ENCODE measurements at regions not wholly inside any gene's neighbourhood (a gene's known extent, or its start where the extent isn't known, plus 50 kb on each side); places are given as distances from the start of the nearest gene placed in this dataset.

DNA sequence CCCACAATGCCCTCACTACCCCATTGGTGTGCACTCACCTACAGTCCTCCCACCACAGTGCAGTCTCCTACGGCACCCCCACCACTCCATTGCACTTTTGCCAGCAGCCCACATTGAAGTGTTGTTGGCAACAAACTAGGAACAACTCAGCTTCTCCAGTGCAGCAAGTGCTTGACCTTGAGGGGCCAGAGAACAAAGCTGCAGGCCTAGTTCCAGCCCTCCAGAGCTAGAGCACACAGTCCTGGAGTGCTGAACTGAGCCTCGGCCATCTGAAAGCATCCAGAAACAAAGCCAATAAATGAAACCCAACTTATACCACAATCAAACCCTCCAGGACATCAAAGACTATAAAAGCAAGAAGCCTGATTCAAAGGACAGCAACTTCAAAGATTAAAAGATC lies 129.9 kb downstream of the C1orf94 start:
- Mint-ChIP-seq H3K36me3 (ENCODE audit: insufficient read depth) (no peaks in the 10 kb centered on the region), H3K4me1 (ENCODE audit: low read depth in 2 of 2) (no peaks in the 10 kb centered on the region), H3K27me3 (peaks cover 44 to 47% of the 10 kb centered on the region in 2 donors), H3K9me3 (peaks cover 0 to 6% of the 10 kb centered on the region in 2 donors), H3K27ac (no peak overlapping the region), H3K4me3 (no peak overlapping the region)
- DNase-seq (no peak), ATAC-seq (replicated peaks) (no peak)

DNA sequence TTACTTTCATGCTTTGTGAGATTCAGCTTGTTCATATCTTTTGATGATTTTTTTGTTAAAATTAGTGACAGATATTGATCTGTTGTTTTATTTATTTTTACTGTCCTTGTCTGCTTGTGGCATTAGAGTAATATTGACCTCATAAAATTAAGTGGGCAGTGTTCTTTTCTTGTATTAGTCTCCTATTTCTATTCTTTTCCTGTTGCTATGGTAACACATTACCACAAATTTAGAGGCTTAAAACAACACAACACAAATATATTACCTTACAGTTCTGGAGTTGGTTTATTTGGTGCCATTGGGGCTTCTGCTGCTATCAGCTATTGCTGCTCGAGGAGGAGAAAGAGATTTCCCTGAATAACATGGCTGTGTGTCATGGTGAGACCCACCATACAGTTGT lies 135.7 kb downstream of the C1orf94 start:
- no peak for ATAC-seq (replicated peaks)
- Mint-ChIP-seq H3K36me3 (ENCODE audit: insufficient read depth) (no peaks in the 10 kb centered on the region), H3K4me1 (ENCODE audit: low read depth in 2 of 2) (no peaks in the 10 kb centered on the region), H3K4me3 (no peak overlapping the region), H3K9me3 (peaks cover 9 to 11% of the 10 kb centered on the region in 2 donors), H3K27me3 (peaks cover 26 to 28% of the 10 kb centered on the region in 2 donors), H3K27ac (no peak overlapping the region)
- no peak for DNase-seq

DNA sequence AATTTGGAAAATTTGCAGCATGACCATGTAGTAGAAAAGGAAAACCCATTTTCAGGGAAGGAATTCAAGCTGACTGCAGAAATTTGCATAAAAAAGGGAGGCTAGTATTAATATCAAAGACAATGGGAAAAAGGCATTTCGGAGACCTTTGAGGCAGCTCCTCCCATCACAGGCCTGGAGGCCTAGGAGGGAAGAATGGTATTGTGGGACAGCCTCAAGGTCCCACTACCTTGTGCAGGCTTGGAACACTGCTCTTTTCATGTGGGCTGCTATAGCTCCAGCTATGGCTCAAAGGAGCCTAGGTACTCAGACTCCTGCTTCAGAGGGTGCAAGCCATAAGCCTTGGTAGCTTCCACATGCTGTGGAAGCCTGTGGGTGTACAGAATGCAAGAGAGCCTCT lies 139.3 kb downstream of the C1orf94 start:
- ATAC-seq (replicated peaks) (no peak), DNase-seq (no peak)
- Mint-ChIP-seq H3K27ac (no peak overlapping the region), H3K9me3 (peaks cover 9 to 12% of the 10 kb centered on the region in 2 donors), H3K27me3 (peaks cover 6 to 14% of the 10 kb centered on the region in 2 donors), H3K4me1 (ENCODE audit: low read depth in 2 of 2) (no peaks in the 10 kb centered on the region), H3K4me3 (no peak overlapping the region), H3K36me3 (ENCODE audit: insufficient read depth) (no peaks in the 10 kb centered on the region)

DNA sequence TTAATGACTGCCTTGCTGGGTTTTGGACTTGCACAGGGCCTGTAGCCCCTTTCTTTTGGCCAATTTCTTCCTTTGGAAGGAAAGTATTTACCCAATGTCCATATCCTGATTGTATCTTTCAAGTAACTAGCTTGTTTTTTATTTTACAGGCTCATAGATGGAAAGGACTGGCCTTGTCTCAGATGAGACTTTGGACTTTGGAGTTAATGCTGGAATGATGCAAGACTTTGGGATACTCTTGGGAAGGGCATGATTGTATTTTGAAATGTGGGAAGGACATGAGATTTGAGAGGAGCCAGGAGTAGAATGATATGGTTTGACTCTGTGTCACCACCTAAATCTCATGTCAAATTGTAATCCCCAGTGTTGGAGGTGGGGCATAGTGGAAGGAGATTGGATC lies 140.1 kb downstream of the C1orf94 start:
- Mint-ChIP-seq H3K4me3 (no peak overlapping the region), H3K4me1 (ENCODE audit: low read depth in 2 of 2) (no peaks in the 10 kb centered on the region), H3K9me3 (peaks cover 9 to 12% of the 10 kb centered on the region in 2 donors), H3K36me3 (ENCODE audit: insufficient read depth) (no peaks in the 10 kb centered on the region), H3K27ac (no peak overlapping the region), H3K27me3 (peaks cover 6 to 14% of the 10 kb centered on the region in 2 donors)
- DNase-seq (no peak), ATAC-seq (replicated peaks) (no peak)

DNA sequence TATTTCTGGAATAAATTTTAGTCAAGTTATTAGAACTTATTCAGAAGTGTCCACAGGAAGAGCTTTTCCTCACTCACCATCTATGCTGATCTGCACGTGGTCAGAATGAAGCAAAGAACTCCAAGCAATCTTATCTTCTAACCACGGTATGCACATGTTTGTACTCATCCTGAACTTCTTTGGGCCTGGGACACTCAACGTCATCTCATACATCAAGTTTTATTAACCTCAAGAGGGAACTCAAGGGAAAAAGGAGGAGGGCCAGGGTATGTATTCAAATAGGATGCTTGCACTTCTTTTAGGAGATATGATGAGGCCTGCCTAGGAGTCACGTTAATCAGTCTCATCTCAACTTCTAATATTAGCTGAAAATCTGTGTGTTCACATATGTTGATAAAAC lies 142.5 kb downstream of the C1orf94 start:
- no peaks in the 10 kb centered on the region for H3K4me1 Mint-ChIP-seq (ENCODE audit: low read depth in 2 of 2)
- no peaks in the 10 kb centered on the region for H3K36me3 Mint-ChIP-seq (ENCODE audit: insufficient read depth)
- peaks cover 6 to 7% of the 10 kb centered on the region in 2 donors for H3K27me3 Mint-ChIP-seq
- DNase-seq (no peak), ATAC-seq (replicated peaks) (no peak)
- peaks cover 9 to 12% of the 10 kb centered on the region in 2 donors for H3K9me3 Mint-ChIP-seq
- no peak overlapping the region for H3K27ac Mint-ChIP-seq
- H3K4me3 Mint-ChIP-seq, result no peak overlapping the region

DNA sequence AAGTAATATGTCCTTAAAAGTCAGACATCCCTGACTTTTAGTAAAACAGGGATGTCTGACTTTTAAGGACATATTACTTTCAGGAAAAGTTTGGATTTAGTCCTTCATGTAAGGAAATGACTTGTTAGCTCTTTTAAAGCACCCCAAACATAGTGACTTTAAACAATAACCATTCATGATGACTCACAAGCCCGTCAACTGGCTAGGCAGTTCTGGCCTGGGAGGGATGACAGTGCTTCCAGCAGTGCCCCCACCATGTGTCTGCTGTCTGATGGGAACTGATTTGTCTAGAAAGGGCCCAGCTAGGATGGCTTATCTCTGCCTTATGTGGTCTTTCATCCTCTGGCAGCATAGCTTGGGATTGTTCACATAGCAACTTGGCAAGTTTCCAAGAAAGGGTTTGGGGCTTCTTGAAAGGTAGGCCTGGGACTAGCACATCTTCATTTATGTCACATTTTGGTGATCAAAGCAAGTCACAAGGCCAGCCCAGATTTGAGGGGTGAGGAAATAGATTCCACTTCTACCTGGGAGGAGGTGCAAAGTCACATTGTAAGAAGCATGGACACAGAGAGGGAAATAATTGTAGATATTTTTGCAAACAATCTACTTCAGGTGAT lies 143.5 kb downstream of the C1orf94 start:
- Mint-ChIP-seq H3K4me3 (no peak overlapping the region), H3K27me3 (peaks cover 6 to 7% of the 10 kb centered on the region in 2 donors), H3K9me3 (peaks cover 7 to 12% of the 10 kb centered on the region in 2 donors), H3K4me1 (ENCODE audit: low read depth in 2 of 2) (no peaks in the 10 kb centered on the region), H3K27ac (no peak overlapping the region), H3K36me3 (ENCODE audit: insufficient read depth) (no peaks in the 10 kb centered on the region)
- ATAC-seq (replicated peaks) (no peak), DNase-seq (no peak)

DNA sequence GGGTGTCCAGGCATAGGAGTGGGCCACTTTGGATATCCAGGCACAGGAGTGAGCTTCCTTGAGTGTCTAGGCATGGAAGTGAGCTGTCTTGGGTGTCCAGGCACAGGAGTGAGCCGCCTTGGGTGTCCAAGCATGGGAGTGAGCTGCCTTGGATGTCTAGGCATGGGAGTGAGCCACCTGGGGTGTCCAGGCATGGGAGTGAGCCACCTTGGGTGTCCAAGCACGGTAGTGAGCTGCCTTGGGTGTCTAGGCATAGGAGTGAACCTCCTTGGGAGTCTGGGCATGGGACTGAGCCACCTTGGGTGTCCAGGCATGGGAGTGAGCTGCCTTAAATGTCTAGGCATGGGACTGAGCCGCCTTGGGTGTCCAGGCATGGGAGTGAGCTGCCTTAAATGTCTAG lies 146.3 kb downstream of the C1orf94 start:
- Mint-ChIP-seq H3K9me3 (no peaks in the 10 kb centered on the region), H3K27me3 (peaks cover 14 to 18% of the 10 kb centered on the region in 2 donors), H3K4me3 (no peak overlapping the region), H3K36me3 (ENCODE audit: insufficient read depth) (no peaks in the 10 kb centered on the region), H3K27ac (no peak overlapping the region), H3K4me1 (ENCODE audit: low read depth in 2 of 2) (no peaks in the 10 kb centered on the region)
- ATAC-seq (replicated peaks), result no peak
- DNase-seq, result no peak

DNA sequence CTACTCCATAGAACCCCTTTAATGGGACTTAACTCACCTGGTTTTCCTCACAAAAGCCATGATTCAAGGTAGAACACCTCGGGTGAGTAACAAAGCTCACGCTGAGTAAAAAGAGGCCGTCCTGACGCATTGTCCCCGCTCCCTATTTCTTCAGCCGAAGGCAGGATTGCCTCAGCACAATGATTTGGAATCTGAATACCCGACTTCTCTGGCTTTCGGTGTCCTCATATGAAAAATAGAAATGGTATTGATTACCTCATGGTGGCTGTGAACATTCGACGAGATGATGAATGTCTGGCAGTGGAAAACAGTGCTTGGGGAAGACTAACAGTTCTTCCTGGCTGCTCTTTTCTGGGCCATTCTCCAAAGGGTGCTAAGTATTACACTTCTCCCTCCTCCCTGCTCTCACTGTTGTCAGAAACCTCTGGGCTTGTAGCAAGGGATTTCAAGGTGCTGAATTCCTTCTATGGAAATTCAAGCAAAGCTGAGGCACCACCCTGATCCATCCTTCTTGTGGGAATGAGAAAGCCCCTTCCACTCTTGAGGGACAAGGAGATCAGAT lies 148.3 kb downstream of the C1orf94 start:
- H3K27me3 Mint-ChIP-seq, result peaks cover 11 to 21% of the 10 kb centered on the region in 2 donors
- no peak overlapping the region for H3K27ac Mint-ChIP-seq
- DNase-seq (no peak), ATAC-seq (replicated peaks) (no peak)
- H3K4me3 Mint-ChIP-seq, result no peak overlapping the region
- H3K9me3 Mint-ChIP-seq, result no peaks in the 10 kb centered on the region
- no peaks in the 10 kb centered on the region for H3K4me1 Mint-ChIP-seq (ENCODE audit: low read depth in 2 of 2)
- H3K36me3 Mint-ChIP-seq (ENCODE audit: insufficient read depth), result no peaks in the 10 kb centered on the region

DNA sequence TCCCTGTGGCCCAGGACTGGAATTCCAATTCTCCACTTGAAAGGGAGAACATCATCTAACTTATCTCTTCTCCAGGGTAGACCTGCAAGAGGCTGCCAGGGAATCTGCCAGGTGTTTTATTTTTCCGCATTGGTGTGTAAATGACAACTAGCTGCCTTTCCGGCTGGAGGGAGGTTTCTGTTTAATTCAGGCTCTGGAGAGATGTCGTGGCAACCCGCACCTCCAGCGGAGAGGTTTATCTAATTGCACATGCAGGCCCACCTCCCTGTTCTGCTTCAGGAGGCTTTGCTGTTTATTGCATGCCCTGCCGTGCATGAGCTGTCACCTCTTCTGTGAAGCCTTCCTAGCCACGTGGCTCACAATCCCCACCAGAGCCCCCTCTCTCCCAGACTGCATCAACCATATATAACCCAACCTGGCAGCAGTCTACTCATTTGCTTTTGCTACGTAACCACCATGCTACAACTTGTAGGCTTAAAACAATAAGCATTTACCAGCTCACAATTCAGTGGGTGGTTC lies 151.6 kb downstream of the C1orf94 start:
- no peaks in the 10 kb centered on the region for H3K36me3 Mint-ChIP-seq (ENCODE audit: insufficient read depth)
- ATAC-seq (replicated peaks) (no peak), DNase-seq (no peak)
- no peaks in the 10 kb centered on the region for H3K9me3 Mint-ChIP-seq
- H3K4me1 Mint-ChIP-seq (ENCODE audit: low read depth in 2 of 2), result no peaks in the 10 kb centered on the region
- H3K4me3 Mint-ChIP-seq, result no peak overlapping the region
- peaks cover 11 to 21% of the 10 kb centered on the region in 2 donors for H3K27me3 Mint-ChIP-seq
- H3K27ac Mint-ChIP-seq, result no peak overlapping the region

DNA sequence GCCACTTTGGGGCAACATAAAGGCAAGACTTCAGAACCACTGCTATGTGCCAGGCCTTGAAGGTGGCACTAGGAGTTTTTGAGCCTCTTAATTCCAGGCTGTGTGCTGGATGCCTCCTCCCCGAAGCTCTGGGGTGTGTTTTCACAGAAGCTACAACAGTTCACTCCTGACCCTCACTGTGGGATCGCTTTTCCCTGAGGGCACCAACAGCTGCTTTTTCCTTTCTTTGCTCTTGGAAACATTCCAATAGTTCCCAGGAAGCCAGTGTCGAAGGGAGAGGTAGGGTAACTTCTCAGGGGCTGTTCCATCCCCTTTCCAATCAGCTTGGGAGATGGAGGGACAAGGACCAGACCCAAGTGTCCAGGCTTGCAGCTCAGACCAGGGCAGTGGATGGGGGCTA lies 153.4 kb downstream of the C1orf94 start:
- no peak overlapping the region for H3K4me3 Mint-ChIP-seq
- DNase-seq (no peak), ATAC-seq (replicated peaks) (no peak)
- H3K36me3 Mint-ChIP-seq (ENCODE audit: insufficient read depth), result no peaks in the 10 kb centered on the region
- H3K27ac Mint-ChIP-seq, result no peak overlapping the region
- no peaks in the 10 kb centered on the region for H3K9me3 Mint-ChIP-seq
- no peaks in the 10 kb centered on the region for H3K4me1 Mint-ChIP-seq (ENCODE audit: low read depth in 2 of 2)
- peaks cover 14 to 21% of the 10 kb centered on the region in 2 donors for H3K27me3 Mint-ChIP-seq

DNA sequence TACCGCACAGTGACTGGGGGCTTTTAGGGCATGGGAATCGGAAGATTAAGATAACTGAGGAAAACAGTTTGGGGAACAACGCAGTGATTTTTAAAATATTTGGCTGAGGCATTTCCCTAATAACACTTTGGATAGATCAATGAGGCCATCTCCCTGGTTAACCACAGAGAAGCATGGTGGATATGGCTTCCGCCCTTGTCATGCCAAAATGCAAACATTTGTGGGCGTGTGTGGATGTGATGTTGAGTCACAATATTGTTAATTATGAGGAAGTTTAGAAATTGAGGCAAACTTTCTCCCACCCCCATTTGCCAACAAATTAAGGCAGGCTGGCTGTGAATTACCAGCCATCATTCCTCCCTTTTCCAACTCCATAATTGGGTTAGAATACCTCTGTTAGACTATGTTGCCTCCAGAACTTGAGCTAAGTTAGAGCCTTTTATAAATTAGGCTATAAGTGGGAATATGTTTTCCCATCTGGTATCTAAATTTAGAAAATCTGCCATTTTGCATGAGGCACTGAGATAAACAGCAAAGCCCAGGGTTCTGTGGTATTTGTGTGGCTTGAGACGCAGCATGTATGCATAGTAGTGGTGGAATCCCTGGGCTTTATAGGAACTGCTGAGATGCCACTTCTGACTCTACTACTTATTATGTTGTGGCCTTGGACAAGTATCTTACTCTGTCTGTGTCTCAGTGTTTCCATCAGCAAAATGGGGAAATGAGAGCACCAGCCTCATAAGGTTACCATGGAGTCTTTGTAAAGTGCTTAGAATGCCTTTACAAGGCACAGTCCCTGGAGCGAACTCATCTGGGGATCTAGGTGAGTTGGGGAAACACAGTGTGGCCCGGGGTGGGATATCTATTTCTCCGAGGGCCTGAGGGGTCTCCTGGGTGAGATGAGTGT lies 154.6 kb downstream of the C1orf94 start:
- Mint-ChIP-seq H3K36me3 (ENCODE audit: insufficient read depth) (no peaks in the 10 kb centered on the region), H3K4me1 (ENCODE audit: low read depth in 2 of 2) (no peaks in the 10 kb centered on the region), H3K27ac (no peak overlapping the region), H3K9me3 (no peaks in the 10 kb centered on the region), H3K27me3 (peaks cover 19% of the 10 kb centered on the region in 2 donors), H3K4me3 (no peak overlapping the region)
- no peak for DNase-seq
- no peak for ATAC-seq (replicated peaks)

DNA sequence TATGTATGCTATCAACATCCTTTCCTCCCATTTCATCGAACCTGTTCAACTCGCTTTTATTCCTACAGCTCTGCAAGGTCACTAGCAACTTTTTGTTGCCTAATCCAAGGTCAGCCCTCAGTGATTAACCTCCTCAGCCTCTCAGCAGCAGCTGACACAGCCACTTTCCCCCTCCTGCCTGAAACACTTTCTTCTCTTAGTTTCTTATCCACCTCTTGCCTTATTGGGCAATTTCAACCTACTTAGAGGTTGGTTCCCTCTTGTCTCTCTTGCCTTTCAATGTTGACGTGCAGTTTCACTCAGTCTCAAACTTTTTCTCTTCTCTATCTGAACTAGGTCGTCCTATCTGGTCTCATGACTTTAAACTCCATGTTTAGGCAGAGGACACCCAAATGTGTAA lies 156.3 kb downstream of the C1orf94 start:
- no peaks in the 10 kb centered on the region for H3K36me3 Mint-ChIP-seq (ENCODE audit: insufficient read depth)
- no peaks in the 10 kb centered on the region for H3K4me1 Mint-ChIP-seq (ENCODE audit: low read depth in 2 of 2)
- no peaks in the 10 kb centered on the region for H3K9me3 Mint-ChIP-seq

DNA sequence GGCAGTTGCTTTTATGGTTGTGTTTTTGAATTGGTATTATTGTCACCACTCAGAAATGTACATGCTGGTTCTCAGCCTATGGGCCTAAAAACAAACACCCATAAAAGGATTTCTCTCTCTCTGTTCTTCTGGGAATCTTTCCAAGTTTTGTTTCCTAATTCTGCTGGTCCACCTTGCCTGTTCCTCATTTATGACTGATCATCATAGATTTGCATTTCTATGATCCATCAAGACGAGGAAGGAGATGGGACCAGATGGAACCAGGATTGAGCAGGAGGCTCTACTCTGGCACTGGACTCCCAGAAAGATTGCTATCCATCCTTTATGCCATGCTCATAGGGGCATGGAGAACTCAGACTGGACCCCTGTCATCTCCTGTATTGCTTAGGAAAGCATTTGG lies 162.2 kb downstream of the C1orf94 start:
- H3K4me1 Mint-ChIP-seq (ENCODE audit: low read depth in 2 of 2), result no peaks in the 10 kb centered on the region
- peaks cover 27 to 30% of the 10 kb centered on the region in 2 donors for H3K27me3 Mint-ChIP-seq
- no peaks in the 10 kb centered on the region for H3K9me3 Mint-ChIP-seq
- ATAC-seq (replicated peaks) (no peak), DNase-seq (no peak)
- H3K36me3 Mint-ChIP-seq (ENCODE audit: insufficient read depth), result no peaks in the 10 kb centered on the region
- no peak overlapping the region for H3K27ac Mint-ChIP-seq
- H3K4me3 Mint-ChIP-seq, result no peak overlapping the region

More for the DNA sequence above, 156.3 kb downstream of the C1orf94 start:
- Mint-ChIP-seq H3K27ac (no peak overlapping the region), H3K27me3 (peaks cover 12 to 14% of the 10 kb centered on the region in 2 donors), H3K4me3 (no peak overlapping the region)
- ATAC-seq (replicated peaks) (no peak), DNase-seq (no peak)
